Vagina (tissue), 2 donors: ENCODE measurements at regions not wholly inside any gene's neighbourhood (a gene's known extent, or its start where the extent isn't known, plus 50 kb on each side); places are given as distances from the start of the nearest gene placed in this dataset.

Experiments
- POLR2A ChIP-seq, 2 donors: fragments of 450-650 bp; IDR thresholded peaks; one replicate each; pipeline ENCODE4 v1.6.1; 2017; ENCODE audit warnings: antibody characterized with exemption in 2 of 2, mild to moderate bottlenecking in 2 of 2, moderate library complexity in 2 of 2
- TF ChIP-seq, protein P1 (sequence below), 3 experiments: fragments of 450-650 bp in 2 of 3; fragments of 200-600 bp in 1 of 3; sonication (generic) in 1 of 3; IDR thresholded peaks; one replicate each; pipeline ENCODE4 v1.5.1; 2017 to 2019; ENCODE audit warnings: antibody characterized with exemption in 3 of 3, mild to moderate bottlenecking in 2 of 3, moderate library complexity in 2 of 3

DNA sequence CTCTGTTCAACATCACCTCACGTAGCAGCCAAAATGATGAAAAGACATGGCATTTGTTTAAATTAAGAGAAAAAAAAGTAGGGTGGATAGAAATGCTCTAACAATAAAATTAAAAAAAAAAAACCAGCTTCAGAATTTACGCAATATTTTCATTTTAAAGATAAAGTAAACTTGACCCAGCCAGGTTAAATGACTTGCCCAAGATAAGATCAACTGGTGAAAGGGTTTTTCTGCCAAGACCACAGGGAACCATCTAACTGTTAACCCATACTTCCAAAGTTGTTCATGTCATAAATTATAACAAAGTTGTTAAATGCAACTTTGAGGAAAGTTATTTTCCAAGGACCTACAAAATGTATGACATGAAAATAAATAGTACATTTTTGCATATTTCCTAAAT lies 129.6 kb upstream of the SOX5 start:
- TF ChIP-seq, protein P1, sequence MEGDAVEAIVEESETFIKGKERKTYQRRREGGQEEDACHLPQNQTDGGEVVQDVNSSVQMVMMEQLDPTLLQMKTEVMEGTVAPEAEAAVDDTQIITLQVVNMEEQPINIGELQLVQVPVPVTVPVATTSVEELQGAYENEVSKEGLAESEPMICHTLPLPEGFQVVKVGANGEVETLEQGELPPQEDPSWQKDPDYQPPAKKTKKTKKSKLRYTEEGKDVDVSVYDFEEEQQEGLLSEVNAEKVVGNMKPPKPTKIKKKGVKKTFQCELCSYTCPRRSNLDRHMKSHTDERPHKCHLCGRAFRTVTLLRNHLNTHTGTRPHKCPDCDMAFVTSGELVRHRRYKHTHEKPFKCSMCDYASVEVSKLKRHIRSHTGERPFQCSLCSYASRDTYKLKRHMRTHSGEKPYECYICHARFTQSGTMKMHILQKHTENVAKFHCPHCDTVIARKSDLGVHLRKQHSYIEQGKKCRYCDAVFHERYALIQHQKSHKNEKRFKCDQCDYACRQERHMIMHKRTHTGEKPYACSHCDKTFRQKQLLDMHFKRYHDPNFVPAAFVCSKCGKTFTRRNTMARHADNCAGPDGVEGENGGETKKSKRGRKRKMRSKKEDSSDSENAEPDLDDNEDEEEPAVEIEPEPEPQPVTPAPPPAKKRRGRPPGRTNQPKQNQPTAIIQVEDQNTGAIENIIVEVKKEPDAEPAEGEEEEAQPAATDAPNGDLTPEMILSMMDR (IDR thresholded peaks at IDR 0.05): no peak
- no peak for TF ChIP-seq POLR2A (IDR thresholded peaks at IDR 0.05)
